ENCODE measurements at regions not wholly inside any gene's neighbourhood (a gene's known extent, or its start where the extent isn't known, plus 50 kb on each side); places are given as distances from the start of the nearest gene placed in this dataset.

- no peak for TF ChIP-seq CTCF (IDR thresholded peaks at IDR 0.05)
- TF ChIP-seq POLR2A (IDR thresholded peaks at IDR 0.05) = no peak
These were observed 330.8 kb upstream of the DEFB112 start for GRCh38 chr6:50380406-50381098.

Measured in body of pancreas (tissue), 4 donors.